HCT116 (cell line): ENCODE measurements at regions not wholly inside any gene's neighbourhood (a gene's known extent, or its start where the extent isn't known, plus 50 kb on each side); places are given as distances from the start of the nearest gene placed in this dataset.

ENCODE experiments used
- ATAC-seq: fragments of 200-7000 bp; cut with Tn5 transposase; 2 replicates; pipeline ENCODE4 v1.9.1; 2020; ENCODE audit warnings: mild to moderate bottlenecking, moderate library complexity
- BruUV-seq: library from RNA; stranded (reverse); fragments of 400-500 nt; replicated peaks from 2 replicates; lab custom pipeline; 2021; lab: Mats Ljungman, UMichigan
- CTCF ChIA-PET: fragments of 300-600 bp; sonication (Branson Sonifier 250); formaldehyde crosslinking; loops from one replicate; lab custom pipeline; 2021; ENCODE audit warnings: antibody characterized with exemption; lab: Charles Lee
- POLR2A ChIA-PET: fragments of 300-600, 350-600 bp; sonication (Branson Sonifier 250); formaldehyde crosslinking; loops from one replicate; lab custom pipeline; 2021; ENCODE audit warnings: antibody characterized with exemption; lab: Charles Lee
- RAD21 ChIA-PET, 2 experiments: fragments of 300-600 bp; sonication (Branson Sonifier 250); formaldehyde crosslinking; loops; one replicate each; lab custom pipeline; 2023; ENCODE audit warnings: low total read pairs in 2 of 2; ENCODE audit not compliant: uncharacterized antibody in 2 of 2, unreplicated experiment in 2 of 2, low non-redundant PET in 1 of 2; lab: Charles Lee
- DNase-seq: peaks from one replicate; pipeline ENCODE4 v3.0.0-alpha.2; 2010; ENCODE audit warnings: low read depth, low spot score
- H2AFZ ChIP-seq: fragments of 200-600 bp; shearing (Covaris generic), sonication (generic); 2 replicates; pipeline ENCODE4 v1.6.1; 2017; ENCODE audit warnings: low read depth, mixed run types, mixed read lengths, antibody characterized with exemption, low read length; ENCODE audit not compliant: poor library complexity, severe bottlenecking
- H3K27ac ChIP-seq: 2 replicates; pipeline ENCODE4 v1.5.1; 2012; ENCODE audit warnings: low read depth, low read length
- H3K27me3 ChIP-seq: fragments of 200-600 bp; sonication (generic); 2 replicates; pipeline ENCODE4 v1.6.1; 2016; ENCODE audit warnings: mixed run types, low read length, mixed read lengths; ENCODE audit not compliant: insufficient read depth
- H3K36me3 ChIP-seq, 2 experiments: fragments of 200-500 bp in 1 of 2; fragments of 200-600 bp in 1 of 2; sonication (Bioruptor generic) in 1 of 2; sonication (generic) in 1 of 2; 2 replicates each; pipeline versions ENCODE4 v1.5.1 to v1.6.1; 2014 to 2016; ENCODE audit warnings: low read length in 2 of 2, inconsistent platforms in 1 of 2, mixed read lengths in 1 of 2, mixed run types in 1 of 2; ENCODE audit not compliant: insufficient read depth in 2 of 2, control insufficient read depth in 1 of 2
- H3K4me1 ChIP-seq, 2 experiments: fragments of 200-600 bp in 1 of 2; sonication (generic) in 1 of 2; 2 replicates each; pipeline versions ENCODE4 v1.5.1 to v1.6.1; 2012 to 2017; ENCODE audit warnings: low read length in 2 of 2, inconsistent platforms in 1 of 2, mild to moderate bottlenecking in 1 of 2, mixed read lengths in 1 of 2, mixed run types in 1 of 2, moderate library complexity in 1 of 2; ENCODE audit not compliant: insufficient read depth in 2 of 2, control insufficient read depth in 1 of 2
- H3K4me2 ChIP-seq: fragments of 200-600 bp; sonication (generic); 2 replicates; pipeline ENCODE4 v1.6.1; 2017; ENCODE audit warnings: mixed run types, low read length, mixed read lengths
- H3K4me3 ChIP-seq, 2 experiments: fragments of 200-600 bp in 1 of 2; sonication (generic) in 1 of 2; replicated peaks in 1 of 2; 2 replicates each; pipeline ENCODE4 v1.5.1; 2011 to 2016; ENCODE audit warnings: low read length in 2 of 2, control low read depth in 1 of 2, low read depth in 1 of 2, mild to moderate bottlenecking in 1 of 2, mixed read lengths in 1 of 2, mixed run types in 1 of 2
- H3K79me2 ChIP-seq: fragments of 200-600 bp; sonication (generic); 2 replicates; pipeline ENCODE4 v1.6.1; 2017; ENCODE audit warnings: mild to moderate bottlenecking, mixed run types, low read length, moderate library complexity, mixed read lengths; ENCODE audit not compliant: insufficient read depth
- H3K9ac ChIP-seq: fragments of 200-600 bp; sonication (generic); 2 replicates; pipeline ENCODE4 v1.6.1; 2016; ENCODE audit warnings: low read length, mixed read lengths
- H3K9me2 ChIP-seq: fragments of 200-600 bp; sonication (generic), shearing (Covaris generic); 2 replicates; pipeline ENCODE4 v1.6.1; 2017; ENCODE audit warnings: mixed run types, mild to moderate bottlenecking, moderate library complexity; ENCODE audit not compliant: insufficient read depth
- H3K9me3 ChIP-seq, 2 experiments: fragments of 200-500 bp in 1 of 2; fragments of 200-600 bp in 1 of 2; sonication (Bioruptor generic) in 1 of 2; sonication (generic) in 1 of 2; 2 replicates each; pipeline ENCODE4 v1.6.1; 2014 to 2017; ENCODE audit warnings: low read length in 2 of 2, mixed read lengths in 2 of 2, inconsistent platforms in 1 of 2, low read depth in 1 of 2, mild to moderate bottlenecking in 1 of 2, mixed run types in 1 of 2, moderate library complexity in 1 of 2; ENCODE audit not compliant: control insufficient read depth in 1 of 2, insufficient read depth in 1 of 2
- H4K20me1 ChIP-seq: fragments of 200-600 bp; sonication (generic), shearing (Covaris generic); 2 replicates; pipeline ENCODE4 v1.6.1; 2017; ENCODE audit warnings: mixed run types, mild to moderate bottlenecking, moderate library complexity; ENCODE audit not compliant: insufficient read depth
- CBX3 ChIP-seq: IDR thresholded peaks from 2 replicates; pipeline ENCODE4 v1.6.1; 2012; ENCODE audit warnings: low read depth
- CEBPB ChIP-seq: IDR thresholded peaks from 2 replicates; pipeline ENCODE4 v1.6.1; 2012; ENCODE audit warnings: low read depth
- EZH2 ChIP-seq: fragments of 200-600 bp; sonication (generic); IDR thresholded peaks from 2 replicates; pipeline ENCODE4 v1.6.1; 2017; ENCODE audit warnings: antibody characterized with exemption, mixed run types
- EZH2phosphoT487 ChIP-seq: fragments of 200-600 bp; IDR thresholded peaks from 2 replicates; pipeline ENCODE4 v1.6.1; 2018; ENCODE audit warnings: antibody characterized with exemption, borderline replicate concordance
- FOSL1 ChIP-seq: IDR thresholded peaks from 2 replicates; pipeline ENCODE4 v1.6.1; 2012; ENCODE audit warnings: low read depth
- JUND ChIP-seq: IDR thresholded peaks from 2 replicates; pipeline ENCODE4 v1.6.1; 2012
- POLR2A ChIP-seq: IDR thresholded peaks from 2 replicates; pipeline ENCODE4 v1.7.0; 2011; ENCODE audit warnings: borderline replicate concordance; ENCODE audit not compliant: insufficient read depth, insufficient read length; ENCODE audit errors: extremely low read depth
- RAD21 ChIP-seq: IDR thresholded peaks from 2 replicates; pipeline ENCODE4 v1.6.1; 2012; ENCODE audit warnings: low read depth, mild to moderate bottlenecking
- SIN3A ChIP-seq: IDR thresholded peaks from 2 replicates; pipeline ENCODE4 v1.6.1; 2012; ENCODE audit warnings: low read depth
- TCF7L2 ChIP-seq: IDR thresholded peaks from 2 replicates; pipeline ENCODE4 v1.7.0; 2011; ENCODE audit warnings: borderline replicate concordance, inconsistent platforms; ENCODE audit not compliant: insufficient read depth, insufficient read length; ENCODE audit errors: extremely low read depth
- YY1 ChIP-seq: IDR thresholded peaks from 2 replicates; pipeline ENCODE4 v1.6.1; 2011; ENCODE audit warnings: low read length, low read depth, moderate library complexity, mild to moderate bottlenecking; ENCODE audit not compliant: insufficient replicate concordance; ENCODE audit errors: extremely low read depth
- ZFX ChIP-seq: fragments of 450-650 bp; IDR thresholded peaks from 2 replicates; pipeline ENCODE4 v1.6.1; 2017
- ZNF274 ChIP-seq: fragments of 200-500 bp; sonication (Bioruptor generic); IDR thresholded peaks from 2 replicates; pipeline ENCODE4 v1.6.1; 2014; ENCODE audit warnings: mild to moderate bottlenecking, low read depth, low read length, inconsistent platforms
- intact Hi-C: fragments of 100-400 bp; cut with micrococcal nuclease; formaldehyde crosslinking; loops from 2 replicates; pipeline ENCODE4 v1.10.0; 2022
- TF ChIP-seq, protein P1 (sequence below): IDR thresholded peaks from 2 replicates; pipeline ENCODE4 v1.6.1; 2011; ENCODE audit warnings: mild to moderate bottlenecking, low read length, moderate library complexity; ENCODE audit not compliant: insufficient replicate concordance; ENCODE audit errors: extremely low read depth
- TF ChIP-seq, protein P2 (sequence below), 3 experiments: fragments of 200-600 bp in 1 of 3; sonication (generic) in 1 of 3; IDR thresholded peaks in 2 of 3; conservative IDR thresholded peaks in 1 of 3; 2 replicates each; pipeline ENCODE4 v1.5.1; 2012 to 2017; ENCODE audit warnings: low read depth in 2 of 3, low read length in 2 of 3, antibody characterized with exemption in 1 of 3, borderline replicate concordance in 1 of 3, control low read depth in 1 of 3, mild to moderate bottlenecking in 1 of 3, mixed read lengths in 1 of 3, mixed run types in 1 of 3, moderate library complexity in 1 of 3; ENCODE audit not compliant: insufficient read depth in 1 of 3
- TF ChIP-seq, protein P3 (sequence below): IDR thresholded peaks from 2 replicates; pipeline ENCODE4 v1.6.1; 2012
- TF ChIP-seq, protein P4 (sequence below): IDR thresholded peaks from 2 replicates; pipeline ENCODE4 v1.6.1; 2012; ENCODE audit warnings: low read depth

- Histone ChIP-seq H4K20me1 (no peaks in the 10 kb centered on the region), H3K9ac (no peak overlapping the region), H3K9me3 (no peaks in the 10 kb centered on the region), H3K4me2 (no peak overlapping the region), H3K4me1 (peaks cover 16 to 38% of the 10 kb centered on the region in 2 experiments), H3K27ac (no peak overlapping the region), H3K27me3 (no peaks in the 10 kb centered on the region), H3K9me2 (no peaks in the 10 kb centered on the region), H3K79me2 (no peaks in the 10 kb centered on the region), H3K4me3 (no peak overlapping the region), H3K36me3 (no peaks in the 10 kb centered on the region), H2AFZ (peak overlapping the region; percentile 82)
- peak; percentile 71 for ATAC-seq
- DNase-seq, result peak; percentile 79
- CTCF ChIA-PET, result interaction anchor here (0.8 to 2.4 kb wide), 10 partner anchors 12 to 1155 kb away, joined by 3 to 73 read pairs (median 4); no protein-coding TSS in a partner anchor
- intact Hi-C loops, result loop anchor here (1.0 to 5.0 kb wide), 6 partner anchors 86 to 1156 kb away; partner anchors contain the start of gene ZC3H12C
- no peak for TF ChIP-seq EZH2phosphoT487
- TF ChIP-seq, protein P1, sequence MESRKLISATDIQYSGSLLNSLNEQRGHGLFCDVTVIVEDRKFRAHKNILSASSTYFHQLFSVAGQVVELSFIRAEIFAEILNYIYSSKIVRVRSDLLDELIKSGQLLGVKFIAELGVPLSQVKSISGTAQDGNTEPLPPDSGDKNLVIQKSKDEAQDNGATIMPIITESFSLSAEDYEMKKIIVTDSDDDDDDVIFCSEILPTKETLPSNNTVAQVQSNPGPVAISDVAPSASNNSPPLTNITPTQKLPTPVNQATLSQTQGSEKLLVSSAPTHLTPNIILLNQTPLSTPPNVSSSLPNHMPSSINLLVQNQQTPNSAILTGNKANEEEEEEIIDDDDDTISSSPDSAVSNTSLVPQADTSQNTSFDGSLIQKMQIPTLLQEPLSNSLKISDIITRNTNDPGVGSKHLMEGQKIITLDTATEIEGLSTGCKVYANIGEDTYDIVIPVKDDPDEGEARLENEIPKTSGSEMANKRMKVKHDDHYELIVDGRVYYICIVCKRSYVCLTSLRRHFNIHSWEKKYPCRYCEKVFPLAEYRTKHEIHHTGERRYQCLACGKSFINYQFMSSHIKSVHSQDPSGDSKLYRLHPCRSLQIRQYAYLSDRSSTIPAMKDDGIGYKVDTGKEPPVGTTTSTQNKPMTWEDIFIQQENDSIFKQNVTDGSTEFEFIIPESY, result no peak
- no peak for TF ChIP-seq TCF7L2
- TF ChIP-seq SIN3A, result no peak
- TF ChIP-seq, protein P2, sequence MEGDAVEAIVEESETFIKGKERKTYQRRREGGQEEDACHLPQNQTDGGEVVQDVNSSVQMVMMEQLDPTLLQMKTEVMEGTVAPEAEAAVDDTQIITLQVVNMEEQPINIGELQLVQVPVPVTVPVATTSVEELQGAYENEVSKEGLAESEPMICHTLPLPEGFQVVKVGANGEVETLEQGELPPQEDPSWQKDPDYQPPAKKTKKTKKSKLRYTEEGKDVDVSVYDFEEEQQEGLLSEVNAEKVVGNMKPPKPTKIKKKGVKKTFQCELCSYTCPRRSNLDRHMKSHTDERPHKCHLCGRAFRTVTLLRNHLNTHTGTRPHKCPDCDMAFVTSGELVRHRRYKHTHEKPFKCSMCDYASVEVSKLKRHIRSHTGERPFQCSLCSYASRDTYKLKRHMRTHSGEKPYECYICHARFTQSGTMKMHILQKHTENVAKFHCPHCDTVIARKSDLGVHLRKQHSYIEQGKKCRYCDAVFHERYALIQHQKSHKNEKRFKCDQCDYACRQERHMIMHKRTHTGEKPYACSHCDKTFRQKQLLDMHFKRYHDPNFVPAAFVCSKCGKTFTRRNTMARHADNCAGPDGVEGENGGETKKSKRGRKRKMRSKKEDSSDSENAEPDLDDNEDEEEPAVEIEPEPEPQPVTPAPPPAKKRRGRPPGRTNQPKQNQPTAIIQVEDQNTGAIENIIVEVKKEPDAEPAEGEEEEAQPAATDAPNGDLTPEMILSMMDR (IDR thresholded peaks at IDR 0.05 in 2 of 3, conservative IDR thresholded peaks at IDR 0.05 in 1 of 3; ENCODE audit: borderline replicate concordance in 1 of 3, insufficient read depth in 1 of 3, low read depth in 2 of 3, low read length in 2 of 3), result peak; percentile 67 to 79 (median 68)
- TF ChIP-seq YY1, result no peak
- no peak for TF ChIP-seq CEBPB
- TF ChIP-seq JUND, result no peak
- TF ChIP-seq CBX3, result no peak
- no peak for TF ChIP-seq ZNF274
- TF ChIP-seq POLR2A, result no peak
- TF ChIP-seq EZH2, result no peak
- TF ChIP-seq RAD21, result peak; percentile 93
- TF ChIP-seq FOSL1, result no peak
- TF ChIP-seq, protein P3, sequence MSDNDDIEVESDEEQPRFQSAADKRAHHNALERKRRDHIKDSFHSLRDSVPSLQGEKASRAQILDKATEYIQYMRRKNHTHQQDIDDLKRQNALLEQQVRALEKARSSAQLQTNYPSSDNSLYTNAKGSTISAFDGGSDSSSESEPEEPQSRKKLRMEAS, result no peak
- TF ChIP-seq, protein P4, sequence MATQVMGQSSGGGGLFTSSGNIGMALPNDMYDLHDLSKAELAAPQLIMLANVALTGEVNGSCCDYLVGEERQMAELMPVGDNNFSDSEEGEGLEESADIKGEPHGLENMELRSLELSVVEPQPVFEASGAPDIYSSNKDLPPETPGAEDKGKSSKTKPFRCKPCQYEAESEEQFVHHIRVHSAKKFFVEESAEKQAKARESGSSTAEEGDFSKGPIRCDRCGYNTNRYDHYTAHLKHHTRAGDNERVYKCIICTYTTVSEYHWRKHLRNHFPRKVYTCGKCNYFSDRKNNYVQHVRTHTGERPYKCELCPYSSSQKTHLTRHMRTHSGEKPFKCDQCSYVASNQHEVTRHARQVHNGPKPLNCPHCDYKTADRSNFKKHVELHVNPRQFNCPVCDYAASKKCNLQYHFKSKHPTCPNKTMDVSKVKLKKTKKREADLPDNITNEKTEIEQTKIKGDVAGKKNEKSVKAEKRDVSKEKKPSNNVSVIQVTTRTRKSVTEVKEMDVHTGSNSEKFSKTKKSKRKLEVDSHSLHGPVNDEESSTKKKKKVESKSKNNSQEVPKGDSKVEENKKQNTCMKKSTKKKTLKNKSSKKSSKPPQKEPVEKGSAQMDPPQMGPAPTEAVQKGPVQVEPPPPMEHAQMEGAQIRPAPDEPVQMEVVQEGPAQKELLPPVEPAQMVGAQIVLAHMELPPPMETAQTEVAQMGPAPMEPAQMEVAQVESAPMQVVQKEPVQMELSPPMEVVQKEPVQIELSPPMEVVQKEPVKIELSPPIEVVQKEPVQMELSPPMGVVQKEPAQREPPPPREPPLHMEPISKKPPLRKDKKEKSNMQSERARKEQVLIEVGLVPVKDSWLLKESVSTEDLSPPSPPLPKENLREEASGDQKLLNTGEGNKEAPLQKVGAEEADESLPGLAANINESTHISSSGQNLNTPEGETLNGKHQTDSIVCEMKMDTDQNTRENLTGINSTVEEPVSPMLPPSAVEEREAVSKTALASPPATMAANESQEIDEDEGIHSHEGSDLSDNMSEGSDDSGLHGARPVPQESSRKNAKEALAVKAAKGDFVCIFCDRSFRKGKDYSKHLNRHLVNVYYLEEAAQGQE, result no peak
- no peak for TF ChIP-seq ZFX
- POLR2A ChIA-PET, result no interaction called here
- RAD21 ChIA-PET, result interaction anchor here (0.9 to 1.8 kb wide), 3 partner anchors 86 to 94 kb away, joined by 3 to 9 read pairs (median 8); no protein-coding TSS in a partner anchor
- no TSS peak for BruUV-seq
These were observed 239.9 kb upstream of the ZC3H12C start for GRCh38 chr11:109853156-109853776.
